T follicular helper cell (primary cell): ENCODE measurements at regions not wholly inside any gene's neighbourhood (a gene's known extent, or its start where the extent isn't known, plus 50 kb on each side); places are given as distances from the start of the nearest gene placed in this dataset.

Experiments used
- DNase-seq: peaks from one replicate; pipeline ENCODE4 v3.0.0-alpha.2; 2020; ENCODE audit warnings: low read depth

- no peak for DNase-seq
These were observed 124.5 kb upstream of the LRIG3 start for GRCh38 chr12:59044791-59045190.

GRCh38 chr12:59041241-59042121 is 121.2 kb upstream of the LRIG3 start:
- DNase-seq = no peak

GRCh38 chr12:59040656-59041055 is 120.4 kb upstream of the LRIG3 start:
- DNase-seq = no peak

- no peak for DNase-seq
These were observed 119.7 kb upstream of the LRIG3 start for GRCh38 chr12:59040043-59040442.

- DNase-seq = no peak
These were observed 118.7 kb upstream of the LRIG3 start for GRCh38 chr12:59039005-59039404.

GRCh38 chr12:59036973-59037762 is 116.9 kb upstream of the LRIG3 start:
- no peak for DNase-seq

- DNase-seq = no peak
These were observed 116.0 kb upstream of the LRIG3 start for GRCh38 chr12:59036347-59036746.

GRCh38 chr12:59031313-59031712 is 111.0 kb upstream of the LRIG3 start:
- no peak for DNase-seq

GRCh38 chr12:59030415-59030814 is 110.1 kb upstream of the LRIG3 start:
- DNase-seq = no peak

- no peak for DNase-seq
These were observed 106.9 kb upstream of the LRIG3 start for GRCh38 chr12:59027199-59027598.

GRCh38 chr12:59023861-59024424 is 103.6 kb upstream of the LRIG3 start:
- DNase-seq = no peak

GRCh38 chr12:59020073-59020946 is 100.0 kb upstream of the LRIG3 start:
- DNase-seq = no peak

- DNase-seq = no peak
These were observed 94.6 kb upstream of the LRIG3 start for GRCh38 chr12:59014885-59015284.

GRCh38 chr12:59010941-59011340 is 90.6 kb upstream of the LRIG3 start:
- no peak for DNase-seq

- no peak for DNase-seq
These were observed 89.8 kb upstream of the LRIG3 start for GRCh38 chr12:59010118-59010517.

GRCh38 chr12:59007620-59008019 is 87.3 kb upstream of the LRIG3 start:
- no peak for DNase-seq

- DNase-seq = no peak
These were observed 85.1 kb upstream of the LRIG3 start for GRCh38 chr12:59005193-59005955.

GRCh38 chr12:59004456-59004855 is 84.2 kb upstream of the LRIG3 start:
- DNase-seq = no peak

- no peak for DNase-seq
These were observed 75.5 kb upstream of the LRIG3 start for GRCh38 chr12:58995666-58996363.

GRCh38 chr12:58988643-58989344 is 68.5 kb upstream of the LRIG3 start:
- no peak for DNase-seq
